ENCODE measurements at regions not wholly inside any gene's neighbourhood (a gene's known extent, or its start where the extent isn't known, plus 50 kb on each side); places are given as distances from the start of the nearest gene placed in this dataset.

- POLR2A ChIA-PET, result no interaction called here
- CTCF ChIA-PET, result no interaction called here
- Histone ChIP-seq H3K4me1 (ENCODE audit: control extremely low read depth in 1 of 4, control insufficient read depth in 4 of 4, insufficient read depth in 4 of 4, low read length in 3 of 4) (no peaks in the 10 kb centered on the region), H3K9me3 (ENCODE audit: control extremely low read depth in 1 of 5, control insufficient read depth in 4 of 5, insufficient read depth in 2 of 5, low read depth in 1 of 5, low read length in 4 of 5) (no peaks in the 10 kb centered on the region), H3K36me3 (ENCODE audit: control insufficient read depth in 4 of 4, insufficient read depth in 4 of 4, low read length in 3 of 4) (no peaks in the 10 kb centered on the region), H3K27me3 (replicated peaks in 2 of 5; ENCODE audit: control insufficient read depth in 4 of 5, insufficient read depth in 5 of 5, low read length in 4 of 5) (no peaks in the 10 kb centered on the region), H3K4me3 (ENCODE audit: control insufficient read depth in 1 of 7, extremely low read depth in 1 of 7, insufficient read depth in 4 of 7, low read depth in 2 of 7, low read length in 6 of 7) (no peak overlapping the region), H3K27ac (ENCODE audit: insufficient read depth in 1 of 2, low read depth in 1 of 2, low read length in 2 of 2, poor library complexity in 1 of 2, severe bottlenecking in 2 of 2) (no peak overlapping the region)
- no CpG with 5 or more reads among the region's 2 CpGs for WGBS (ENCODE audit: insufficient coverage)
- no peak for DNase-seq
Observed at GRCh38 chr13:90122531-90122930, 1225.0 kb upstream of the MIR17HG start.

- Histone ChIP-seq H3K4me1 (ENCODE audit: control extremely low read depth in 1 of 4, control insufficient read depth in 4 of 4, insufficient read depth in 4 of 4, low read length in 3 of 4) (no peaks in the 10 kb centered on the region), H3K36me3 (ENCODE audit: control insufficient read depth in 4 of 4, insufficient read depth in 4 of 4, low read length in 3 of 4) (no peaks in the 10 kb centered on the region), H3K4me3 (ENCODE audit: control insufficient read depth in 1 of 7, extremely low read depth in 1 of 7, insufficient read depth in 4 of 7, low read depth in 2 of 7, low read length in 6 of 7) (no peak overlapping the region), H3K27ac (ENCODE audit: insufficient read depth in 1 of 2, low read depth in 1 of 2, low read length in 2 of 2, poor library complexity in 1 of 2, severe bottlenecking in 2 of 2) (no peak overlapping the region), H3K27me3 (replicated peaks in 2 of 5; ENCODE audit: control insufficient read depth in 4 of 5, insufficient read depth in 5 of 5, low read length in 4 of 5) (no peaks in the 10 kb centered on the region), H3K9me3 (ENCODE audit: control extremely low read depth in 1 of 5, control insufficient read depth in 4 of 5, insufficient read depth in 2 of 5, low read depth in 1 of 5, low read length in 4 of 5) (peaks cover 0 to 2% (median 0%) of the 10 kb centered on the region in 5 experiments)
- WGBS (ENCODE audit: insufficient coverage), result 100% methylated on average over 3 of the region's 3 CpGs
- CTCF ChIA-PET, result no interaction called here
- no peak for DNase-seq
- POLR2A ChIA-PET, result no interaction called here
Observed at GRCh38 chr13:90135558-90135957, 1211.9 kb upstream of the MIR17HG start.

- peak; percentile 17 to 77 (median 55) for DNase-seq
- Histone ChIP-seq H3K4me1 (ENCODE audit: control extremely low read depth in 1 of 4, control insufficient read depth in 4 of 4, insufficient read depth in 4 of 4, low read length in 3 of 4) (peaks cover 0 to 2% (median 0%) of the 10 kb centered on the region in 4 experiments), H3K9me3 (ENCODE audit: control extremely low read depth in 1 of 5, control insufficient read depth in 4 of 5, insufficient read depth in 2 of 5, low read depth in 1 of 5, low read length in 4 of 5) (no peaks in the 10 kb centered on the region), H3K4me3 (ENCODE audit: control insufficient read depth in 1 of 7, extremely low read depth in 1 of 7, insufficient read depth in 4 of 7, low read depth in 2 of 7, low read length in 6 of 7) (no peak overlapping the region), H3K36me3 (ENCODE audit: control insufficient read depth in 4 of 4, insufficient read depth in 4 of 4, low read length in 3 of 4) (no peaks in the 10 kb centered on the region), H3K27ac (ENCODE audit: insufficient read depth in 1 of 2, low read depth in 1 of 2, low read length in 2 of 2, poor library complexity in 1 of 2, severe bottlenecking in 2 of 2) (no peak overlapping the region), H3K27me3 (replicated peaks in 2 of 5; ENCODE audit: control insufficient read depth in 4 of 5, insufficient read depth in 5 of 5, low read length in 4 of 5) (no peaks in the 10 kb centered on the region)
- CTCF ChIA-PET, result interaction anchor here (0.6 kb wide), 1 partner anchor 648 kb away, joined by 3 read pairs; no protein-coding TSS in a partner anchor
- 0% methylated on average over 1 of the region's 5 CpGs for WGBS (ENCODE audit: insufficient coverage)
- POLR2A ChIA-PET, result no interaction called here
Observed at GRCh38 chr13:90142251-90142650, 1205.2 kb upstream of the MIR17HG start.

GRCh38 chr13:90154311-90154960 is 1193.1 kb upstream of the MIR17HG start:
- H3K36me3 ChIP-seq (ENCODE audit: control insufficient read depth in 4 of 4, insufficient read depth in 4 of 4, low read length in 3 of 4), result no peaks in the 10 kb centered on the region
- H3K9me3 ChIP-seq (ENCODE audit: control extremely low read depth in 1 of 5, control insufficient read depth in 4 of 5, insufficient read depth in 2 of 5, low read depth in 1 of 5, low read length in 4 of 5), result no peaks in the 10 kb centered on the region
- no peak for DNase-seq
- H3K4me3 ChIP-seq (ENCODE audit: control insufficient read depth in 1 of 7, extremely low read depth in 1 of 7, insufficient read depth in 4 of 7, low read depth in 2 of 7, low read length in 6 of 7), result no peak overlapping the region
- no peaks in the 10 kb centered on the region for H3K27me3 ChIP-seq (replicated peaks in 2 of 5; ENCODE audit: control insufficient read depth in 4 of 5, insufficient read depth in 5 of 5, low read length in 4 of 5)
- WGBS (ENCODE audit: insufficient coverage), result 93% methylated on average over 1 of the region's 2 CpGs
- no peaks in the 10 kb centered on the region for H3K4me1 ChIP-seq (ENCODE audit: control extremely low read depth in 1 of 4, control insufficient read depth in 4 of 4, insufficient read depth in 4 of 4, low read length in 3 of 4)
- no peak overlapping the region for H3K27ac ChIP-seq (ENCODE audit: insufficient read depth in 1 of 2, low read depth in 1 of 2, low read length in 2 of 2, poor library complexity in 1 of 2, severe bottlenecking in 2 of 2)
- CTCF ChIA-PET, result interaction anchor here (1.2 kb wide), 1 partner anchor 10 kb away, joined by 4 read pairs; no protein-coding TSS in a partner anchor
- POLR2A ChIA-PET, result no interaction called here

- WGBS (ENCODE audit: insufficient coverage), result no CpG with 5 or more reads among the region's 1 CpG
- CTCF ChIA-PET, result no interaction called here
- Histone ChIP-seq H3K27me3 (replicated peaks in 2 of 5; ENCODE audit: control insufficient read depth in 4 of 5, insufficient read depth in 5 of 5, low read length in 4 of 5) (no peaks in the 10 kb centered on the region), H3K9me3 (ENCODE audit: control extremely low read depth in 1 of 5, control insufficient read depth in 4 of 5, insufficient read depth in 2 of 5, low read depth in 1 of 5, low read length in 4 of 5) (no peaks in the 10 kb centered on the region), H3K4me3 (ENCODE audit: control insufficient read depth in 1 of 7, extremely low read depth in 1 of 7, insufficient read depth in 4 of 7, low read depth in 2 of 7, low read length in 6 of 7) (no peak overlapping the region), H3K36me3 (ENCODE audit: control insufficient read depth in 4 of 4, insufficient read depth in 4 of 4, low read length in 3 of 4) (no peaks in the 10 kb centered on the region), H3K27ac (ENCODE audit: insufficient read depth in 1 of 2, low read depth in 1 of 2, low read length in 2 of 2, poor library complexity in 1 of 2, severe bottlenecking in 2 of 2) (no peak overlapping the region), H3K4me1 (ENCODE audit: control extremely low read depth in 1 of 4, control insufficient read depth in 4 of 4, insufficient read depth in 4 of 4, low read length in 3 of 4) (no peaks in the 10 kb centered on the region)
- DNase-seq, result no peak
- POLR2A ChIA-PET, result no interaction called here
Observed at GRCh38 chr13:90156390-90156789, 1191.1 kb upstream of the MIR17HG start.

GRCh38 chr13:90168953-90169352 is 1178.5 kb upstream of the MIR17HG start:
- H3K27ac ChIP-seq (ENCODE audit: insufficient read depth in 1 of 2, low read depth in 1 of 2, low read length in 2 of 2, poor library complexity in 1 of 2, severe bottlenecking in 2 of 2), result no peak overlapping the region
- no CpG with 5 or more reads among the region's 1 CpG for WGBS (ENCODE audit: insufficient coverage)
- ChIA-PET POLR2A (no interaction called here), CTCF (no interaction called here)
- no peaks in the 10 kb centered on the region for H3K4me1 ChIP-seq (ENCODE audit: control extremely low read depth in 1 of 4, control insufficient read depth in 4 of 4, insufficient read depth in 4 of 4, low read length in 3 of 4)
- no peak overlapping the region for H3K4me3 ChIP-seq (ENCODE audit: control insufficient read depth in 1 of 7, extremely low read depth in 1 of 7, insufficient read depth in 4 of 7, low read depth in 2 of 7, low read length in 6 of 7)
- no peaks in the 10 kb centered on the region for H3K27me3 ChIP-seq (replicated peaks in 2 of 5; ENCODE audit: control insufficient read depth in 4 of 5, insufficient read depth in 5 of 5, low read length in 4 of 5)
- DNase-seq, result no peak
- no peaks in the 10 kb centered on the region for H3K36me3 ChIP-seq (ENCODE audit: control insufficient read depth in 4 of 4, insufficient read depth in 4 of 4, low read length in 3 of 4)
- H3K9me3 ChIP-seq (ENCODE audit: control extremely low read depth in 1 of 5, control insufficient read depth in 4 of 5, insufficient read depth in 2 of 5, low read depth in 1 of 5, low read length in 4 of 5), result no peaks in the 10 kb centered on the region

- no peaks in the 10 kb centered on the region for H3K9me3 ChIP-seq (ENCODE audit: control extremely low read depth in 1 of 5, control insufficient read depth in 4 of 5, insufficient read depth in 2 of 5, low read depth in 1 of 5, low read length in 4 of 5)
- CTCF ChIA-PET, result no interaction called here
- no peak overlapping the region for H3K4me3 ChIP-seq (ENCODE audit: control insufficient read depth in 1 of 7, extremely low read depth in 1 of 7, insufficient read depth in 4 of 7, low read depth in 2 of 7, low read length in 6 of 7)
- no peaks in the 10 kb centered on the region for H3K4me1 ChIP-seq (ENCODE audit: control extremely low read depth in 1 of 4, control insufficient read depth in 4 of 4, insufficient read depth in 4 of 4, low read length in 3 of 4)
- POLR2A ChIA-PET, result no interaction called here
- H3K36me3 ChIP-seq (ENCODE audit: control insufficient read depth in 4 of 4, insufficient read depth in 4 of 4, low read length in 3 of 4), result no peaks in the 10 kb centered on the region
- H3K27me3 ChIP-seq (replicated peaks in 2 of 5; ENCODE audit: control insufficient read depth in 4 of 5, insufficient read depth in 5 of 5, low read length in 4 of 5), result no peaks in the 10 kb centered on the region
- WGBS (ENCODE audit: insufficient coverage), result 100% methylated on average over 1 of the region's 1 CpG
- no peak overlapping the region for H3K27ac ChIP-seq (ENCODE audit: insufficient read depth in 1 of 2, low read depth in 1 of 2, low read length in 2 of 2, poor library complexity in 1 of 2, severe bottlenecking in 2 of 2)
- no peak for DNase-seq
Observed at GRCh38 chr13:90170208-90170607, 1177.3 kb upstream of the MIR17HG start.
